HepG2 (cell line): ENCODE measurements at regions not wholly inside any gene's neighbourhood (a gene's known extent, or its start where the extent isn't known, plus 50 kb on each side); places are given as distances from the start of the nearest gene placed in this dataset.

Source experiments
- ATAC-seq: fragments of 200-7000 bp; cut with Tn5 transposase; 3 replicates; pipeline ENCODE4 v1.9.1; 2020; ENCODE audit warnings: mild to moderate bottlenecking, moderate library complexity
- BruUV-seq: library from RNA; stranded (reverse); fragments of 400-500 nt; replicated peaks from 2 replicates; lab custom pipeline; 2021; lab: Mats Ljungman, UMichigan
- CTCF ChIA-PET: fragments of 300-600 bp; formaldehyde crosslinking; extraction: SDS; loops from one replicate; lab custom pipeline; 2021; ENCODE audit warnings: low total read pairs, inconsistent platforms, low intra/inter-chr PET ratio; lab: Yijun Ruan, JAX
- POLR2A ChIA-PET: fragments of 350-600 bp; sonication (Branson Sonifier 250); formaldehyde crosslinking; loops from one replicate; lab custom pipeline; 2020; ENCODE audit warnings: antibody characterized with exemption, inconsistent platforms; lab: Yijun Ruan, JAX
- DNase-seq: peaks from one replicate; pipeline ENCODE4 v3.0.0-alpha.2; 2015; ENCODE audit warnings: low spot score
- FAIRE-seq: peaks from 3 replicates; lab custom pipeline; 2011; peaks lifted over from hg19 to GRCh38; lab: Jason Lieb, UNC
- H2AFZ ChIP-seq: one replicate; pipeline ENCODE4 v1.6.1; 2011; ENCODE audit warnings: low read length, inconsistent platforms
- H3K27ac ChIP-seq: fragments of 300-600 bp; 3 replicates; pipeline ENCODE4 v1.8.0; 2011; ENCODE audit warnings: mixed run types, mild to moderate bottlenecking, mixed read lengths, low read length, inconsistent platforms; ENCODE audit not compliant: insufficient read depth; ENCODE audit errors: extremely low read length
- H3K27me3 ChIP-seq, 2 experiments: fragments of 200-600 bp in 1 of 2; 2 replicates in 1 of 2; 3 replicates in 1 of 2; pipeline versions ENCODE4 v1.6.0 to v1.8.0; 2011; ENCODE audit warnings: low read length in 2 of 2, mild to moderate bottlenecking in 2 of 2, moderate library complexity in 2 of 2, inconsistent platforms in 1 of 2; ENCODE audit not compliant: insufficient read depth in 2 of 2, control insufficient read depth in 1 of 2
- H3K36me3 ChIP-seq, 2 experiments: fragments of 200-600 bp in 1 of 2; replicated peaks in 1 of 2; 2 replicates in 1 of 2; 3 replicates in 1 of 2; pipeline versions ENCODE4 v1.5.1 to v1.8.0; 2011; ENCODE audit warnings: low read length in 2 of 2, inconsistent platforms in 1 of 2; ENCODE audit not compliant: insufficient read depth in 2 of 2, control insufficient read depth in 1 of 2
- H3K4me1 ChIP-seq: 2 replicates; pipeline ENCODE4 v1.5.1; 2012; ENCODE audit warnings: low read length, inconsistent platforms; ENCODE audit not compliant: insufficient read depth
- H3K4me2 ChIP-seq: 2 replicates; pipeline ENCODE4 v1.6.0; 2011; ENCODE audit warnings: low read depth, low read length, inconsistent platforms
- H3K4me3 ChIP-seq, 3 experiments: fragments of 200-600 bp in 1 of 3; sonication (generic), shearing (Covaris generic) in 1 of 3; replicated peaks in 1 of 3; 2 replicates each; pipeline ENCODE4 v1.5.1; 2011 to 2016; ENCODE audit warnings: low read length in 3 of 3, inconsistent platforms in 2 of 3, low read depth in 2 of 3, mild to moderate bottlenecking in 2 of 3, control low read depth in 1 of 3, mixed read lengths in 1 of 3; ENCODE audit not compliant: insufficient read depth in 1 of 3
- H3K79me2 ChIP-seq: one replicate; pipeline ENCODE4 v1.6.1; 2011; ENCODE audit warnings: low read length, inconsistent platforms; ENCODE audit not compliant: insufficient read depth
- H3K9ac ChIP-seq: 2 replicates; pipeline ENCODE4 v1.6.0; 2011; ENCODE audit warnings: mild to moderate bottlenecking, low read depth, low read length, inconsistent platforms; ENCODE audit not compliant: insufficient read depth
- H3K9me3 ChIP-seq: 2 replicates; pipeline ENCODE4 v1.5.1; 2012; ENCODE audit warnings: mild to moderate bottlenecking, low read length
- H4K20me1 ChIP-seq: 2 replicates; pipeline ENCODE4 v1.6.0; 2011; ENCODE audit warnings: inconsistent platforms, mild to moderate bottlenecking, low read length, moderate library complexity; ENCODE audit not compliant: insufficient read depth
- CCDC6 ChIP-seq: sonication (generic); formaldehyde crosslinking; IDR thresholded peaks from 2 replicates; pipeline ENCODE4 v1.8.1; 2022; ENCODE audit warnings: mild to moderate bottlenecking, missing genetic modification reagents, moderate library complexity
- CREB3 ChIP-seq: sonication (generic); formaldehyde crosslinking; IDR thresholded peaks from 2 replicates; pipeline ENCODE4 v1.5.0; 2020; ENCODE audit warnings: missing genetic modification reagents
- ETV6 ChIP-seq: sonication (generic); formaldehyde crosslinking; conservative IDR thresholded peaks from 2 replicates; pipeline ENCODE4 v1.4.0; 2020; ENCODE audit warnings: missing genetic modification reagents
- FOSL2 ChIP-seq: sonication (generic); formaldehyde crosslinking; IDR thresholded peaks from 2 replicates; pipeline ENCODE4 v1.4.0; 2020; ENCODE audit warnings: missing genetic modification reagents
- GATAD2A ChIP-seq: IDR thresholded peaks from 2 replicates; pipeline ENCODE4 v1.6.1; 2016
- RAD51 ChIP-seq: fragments of 450-650 bp; IDR thresholded peaks from 2 replicates; pipeline ENCODE4 v1.6.1; 2016; ENCODE audit warnings: borderline replicate concordance
- RBFOX2 ChIP-seq: fragments of 200-400 bp; formaldehyde crosslinking; IDR thresholded peaks from 2 replicates; pipeline ENCODE4 v1.6.1; 2017; ENCODE audit warnings: low read depth, mild to moderate bottlenecking, low read length
- RFX1 ChIP-seq: fragments of 450-650 bp; IDR thresholded peaks from 2 replicates; pipeline ENCODE4 v1.6.1; 2017
- SIX4 ChIP-seq: sonication (generic); formaldehyde crosslinking; IDR thresholded peaks from 2 replicates; pipeline ENCODE4 v1.4.0; 2020; ENCODE audit warnings: missing genetic modification reagents
- SNRNP70 ChIP-seq: fragments of 200-400 bp; formaldehyde crosslinking; IDR thresholded peaks from 2 replicates; pipeline ENCODE4 v1.6.1; 2017; ENCODE audit warnings: mild to moderate bottlenecking, low read depth, low read length, moderate library complexity
- SP4 ChIP-seq: sonication (generic); formaldehyde crosslinking; IDR thresholded peaks from 2 replicates; pipeline ENCODE4 v1.8.1; 2023; ENCODE audit warnings: mild to moderate bottlenecking, missing genetic modification reagents
- ZNF34 ChIP-seq: sonication (generic); formaldehyde crosslinking; IDR thresholded peaks from 2 replicates; pipeline ENCODE4 v1.4.0; 2020; ENCODE audit warnings: mild to moderate bottlenecking, missing genetic modification reagents, borderline replicate concordance
- ZNF350 ChIP-seq: sonication (generic); formaldehyde crosslinking; IDR thresholded peaks from 2 replicates; pipeline ENCODE4 v1.4.0; 2020; ENCODE audit warnings: mild to moderate bottlenecking, low read depth, missing genetic modification reagents, borderline replicate concordance
- ZNF530 ChIP-seq: sonication (generic); formaldehyde crosslinking; IDR thresholded peaks from 2 replicates; pipeline ENCODE4 v1.5.0; 2020; ENCODE audit warnings: low read depth, mild to moderate bottlenecking, missing genetic modification reagents
- ZNF703 ChIP-seq: sonication (generic); formaldehyde crosslinking; IDR thresholded peaks from 2 replicates; pipeline ENCODE4 v1.5.1; 2020; ENCODE audit warnings: missing genetic modification reagents, mild to moderate bottlenecking, moderate library complexity, borderline replicate concordance
- ZNF709 ChIP-seq: sonication (generic); formaldehyde crosslinking; IDR thresholded peaks from 2 replicates; pipeline ENCODE4 v1.5.0; 2020; ENCODE audit warnings: mild to moderate bottlenecking, missing genetic modification reagents
- ZNF773 ChIP-seq: sonication (generic); formaldehyde crosslinking; IDR thresholded peaks from 2 replicates; pipeline ENCODE4 v1.4.0; 2020; ENCODE audit warnings: missing genetic modification reagents, borderline replicate concordance
- ZSCAN20 ChIP-seq: sonication (generic); formaldehyde crosslinking; IDR thresholded peaks from 2 replicates; pipeline ENCODE4 v1.4.0; 2020; ENCODE audit warnings: missing genetic modification reagents, mild to moderate bottlenecking, borderline replicate concordance
- WGBS: methylation state at CpG from one replicate; pipeline ENCODE4 v1.1.6; 2017; ENCODE audit warnings: low lambda C conversion rate; 5-methylcytosine and 5-hydroxymethylcytosine counted together
- in situ Hi-C: cut with HindIII; loops from 2 replicates; pipeline ENCODE4 v1.10.0; 2017; ENCODE audit warnings: low pct_unique_long_range_greater_than_20kb; ENCODE audit not compliant: extremely low pct_ligation_motif_present
- intact Hi-C: fragments of 100-400 bp; cut with micrococcal nuclease; formaldehyde crosslinking; loops from one replicate; pipeline ENCODE4 v1.10.0; 2022; ENCODE audit not compliant: unreplicated experiment

DNA sequence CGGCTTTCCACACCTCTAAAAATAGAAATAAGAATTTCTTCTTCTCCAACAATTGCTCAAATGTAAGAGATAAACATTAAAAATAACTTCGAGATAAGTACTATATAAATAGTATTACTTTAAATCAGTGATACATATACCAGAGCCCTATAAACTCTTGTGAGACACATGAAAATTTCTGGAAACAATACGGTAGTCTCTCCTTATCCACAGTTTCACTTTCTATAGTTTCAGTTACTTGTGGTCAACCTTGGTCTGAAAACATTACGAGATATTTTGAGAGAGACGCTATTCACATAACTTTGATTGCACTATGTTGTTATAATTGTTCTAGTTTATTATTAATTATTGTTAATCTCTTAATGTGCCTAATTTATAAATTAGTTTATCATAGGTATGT, 101.5 kb upstream of the CXXC4 start (continued):
- TF ChIP-seq ZNF703 (CRISPR knock-in tag) = no peak
- TF ChIP-seq SNRNP70 = no peak
- TF ChIP-seq ZSCAN20 = no peak

DNA sequence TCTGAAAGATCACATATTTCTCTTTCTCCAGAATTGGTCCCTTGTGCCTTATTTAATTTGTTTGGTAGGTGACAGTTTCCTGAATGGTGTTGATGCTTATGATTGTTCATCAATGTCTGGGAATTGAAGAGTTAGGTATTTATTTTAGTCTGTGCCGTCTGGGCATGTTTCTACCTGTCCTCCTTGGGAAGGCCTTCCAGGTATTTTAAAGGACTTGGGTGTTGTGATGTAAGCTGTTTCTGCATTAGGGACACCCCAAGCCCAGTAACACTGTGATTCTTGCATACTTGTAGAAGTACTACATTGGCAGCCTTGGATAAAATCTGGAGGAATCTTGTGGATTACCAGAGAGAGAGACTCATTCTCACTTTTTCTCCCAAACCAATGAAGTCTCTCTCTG, 120.8 kb upstream of the CXXC4 start:
- Histone ChIP-seq H4K20me1 (no peaks in the 10 kb centered on the region), H3K9ac (no peak overlapping the region), H3K4me1 (no peaks in the 10 kb centered on the region), H3K79me2 (no peaks in the 10 kb centered on the region), H3K27ac (no peak overlapping the region), H3K27me3 (no peaks in the 10 kb centered on the region), H3K9me3 (peaks cover 4% of the 10 kb centered on the region), H3K4me3 (no peak overlapping the region), H3K36me3 (no peaks in the 10 kb centered on the region), H3K4me2 (no peak overlapping the region), H2AFZ (no peak overlapping the region)
- intact Hi-C loops (no loop called here), in situ Hi-C loops (no loop called here)
- WGBS = 28% methylated on average over 1 of the region's 1 CpG
- ATAC-seq (no peak), FAIRE-seq (no peak), DNase-seq (no peak)
- no TSS peak for BruUV-seq
- ChIA-PET CTCF (no interaction called here), POLR2A (no interaction called here)
- TF ChIP-seq RAD51 (no peak), ZNF530 (CRISPR knock-in tag) (no peak), ZSCAN20 (no peak), CCDC6 (CRISPR knock-in tag) (no peak), ZNF34 (CRISPR knock-in tag) (no peak), RBFOX2 (no peak), ZNF350 (CRISPR knock-in tag) (no peak), GATAD2A (CRISPR knock-in tag) (no peak), SP4 (CRISPR knock-in tag) (no peak), ZNF773 (no peak), FOSL2 (CRISPR knock-in tag) (no peak), SIX4 (CRISPR knock-in tag) (no peak), CREB3 (CRISPR knock-in tag) (no peak), ETV6 (CRISPR knock-in tag) (no peak), ZNF709 (CRISPR knock-in tag) (no peak), RFX1 (no peak)
